ENCODE measurements at regions not wholly inside any gene's neighbourhood (a gene's known extent, or its start where the extent isn't known, plus 50 kb on each side); places are given as distances from the start of the nearest gene placed in this dataset.
A peak's percentile ranks its signal among the peaks of the same experiment; 100 is the strongest.
"Not testable (repeated sequence)": the region's sequence is repeated elsewhere in the genome, so short reads cannot be mapped to it uniquely, and the experiment has no call there.

- no peak for DNase-seq
These were observed 51.9 kb upstream of the ALX4 start for GRCh38 chr11:44361813-44362212.

DNA sequence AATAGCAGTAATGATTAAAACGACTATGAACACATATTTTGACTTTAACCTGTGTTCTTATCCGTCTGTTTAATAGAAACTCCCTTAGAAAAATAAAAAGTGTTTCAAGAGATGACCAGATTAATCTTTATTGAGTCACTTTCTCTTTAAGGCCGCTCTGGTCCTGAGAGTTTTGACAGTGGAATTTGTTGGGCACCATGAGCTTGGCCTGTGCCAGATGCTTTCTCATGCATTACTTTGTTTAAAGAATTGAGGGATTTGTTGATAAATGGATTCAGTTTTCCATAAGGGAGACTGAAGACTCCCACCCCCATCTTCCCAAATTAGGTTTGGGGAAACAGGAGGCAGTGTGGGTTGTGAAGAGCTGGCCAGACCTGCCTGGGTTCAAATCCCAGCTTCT, 53.2 kb upstream of the ALX4 start:
- no peak for DNase-seq

GRCh38 chr11:44364596-44364995, 54.7 kb upstream of the ALX4 start:
- DNase-seq: no peak

DNA sequence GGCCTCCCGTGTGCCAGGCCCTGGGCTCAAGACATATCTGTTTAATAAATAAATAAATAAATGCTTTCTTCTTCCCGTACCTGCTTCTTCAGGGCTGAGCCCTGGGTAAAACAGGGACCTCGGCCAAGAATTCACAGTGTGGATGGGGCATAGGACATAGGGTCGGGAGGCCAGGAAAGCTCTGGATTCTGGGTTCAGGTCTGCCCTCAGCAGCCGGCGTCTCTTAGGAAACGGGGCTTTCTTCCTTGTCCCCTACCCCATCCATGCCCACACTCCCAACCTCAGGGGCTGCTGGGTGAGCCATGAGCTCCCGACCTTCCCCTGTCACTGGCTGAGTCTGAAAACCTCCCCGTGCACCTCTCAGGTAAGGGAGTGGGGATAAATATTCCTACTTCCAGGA, 55.7 kb upstream of the ALX4 start:
- no peak for DNase-seq

- no peak for DNase-seq
These were observed 56.1 kb upstream of the ALX4 start for GRCh38 chr11:44366026-44366425.

GRCh38 chr11:44366741-44367140, 56.8 kb upstream of the ALX4 start:
- DNase-seq: no peak

GRCh38 chr11:44367452-44367851, 57.5 kb upstream of the ALX4 start:
- no peak for DNase-seq

- no peak for DNase-seq
These were observed 58.9 kb upstream of the ALX4 start for GRCh38 chr11:44368886-44369285.

DNA sequence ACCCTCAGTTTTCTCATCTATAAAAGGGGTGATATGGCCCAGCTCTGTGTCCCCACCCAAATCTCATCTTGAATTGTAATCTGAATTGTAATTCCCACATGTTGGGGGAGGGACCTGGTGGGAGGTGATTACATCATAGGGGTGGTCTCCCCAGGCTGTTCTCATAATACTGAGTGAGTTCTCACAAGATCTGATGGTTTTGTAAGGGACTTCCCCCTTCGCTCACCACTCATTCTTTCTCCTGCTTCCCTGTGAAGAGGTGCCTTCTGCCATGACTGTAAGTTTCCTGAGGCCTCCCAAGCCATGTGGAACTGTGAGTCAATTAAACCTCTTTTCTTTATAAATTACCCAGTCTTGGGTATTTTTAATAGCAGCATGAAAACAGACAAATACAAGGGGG, 61.1 kb upstream of the ALX4 start:
- DNase-seq: not testable (repeated sequence)

DNA sequence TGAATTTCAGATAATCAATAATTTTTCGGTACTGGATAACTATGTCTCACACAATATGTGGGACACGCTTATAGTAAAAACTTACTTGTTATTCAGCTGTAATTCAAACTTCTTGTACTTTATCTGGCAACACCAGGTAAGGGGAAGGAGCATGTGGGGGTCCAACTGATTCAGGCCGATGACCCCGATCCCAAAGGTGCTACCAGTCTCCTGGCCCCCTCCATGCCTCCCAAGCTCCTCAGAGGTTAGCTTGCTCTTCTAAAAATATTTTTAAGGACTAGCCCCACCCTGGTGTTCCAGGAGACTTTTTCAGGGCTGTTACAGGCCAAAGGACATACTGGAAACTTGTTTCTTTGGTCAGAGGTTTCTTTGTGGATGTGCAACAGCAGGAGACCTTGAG, 61.8 kb upstream of the ALX4 start:
- DNase-seq: no peak

DNA sequence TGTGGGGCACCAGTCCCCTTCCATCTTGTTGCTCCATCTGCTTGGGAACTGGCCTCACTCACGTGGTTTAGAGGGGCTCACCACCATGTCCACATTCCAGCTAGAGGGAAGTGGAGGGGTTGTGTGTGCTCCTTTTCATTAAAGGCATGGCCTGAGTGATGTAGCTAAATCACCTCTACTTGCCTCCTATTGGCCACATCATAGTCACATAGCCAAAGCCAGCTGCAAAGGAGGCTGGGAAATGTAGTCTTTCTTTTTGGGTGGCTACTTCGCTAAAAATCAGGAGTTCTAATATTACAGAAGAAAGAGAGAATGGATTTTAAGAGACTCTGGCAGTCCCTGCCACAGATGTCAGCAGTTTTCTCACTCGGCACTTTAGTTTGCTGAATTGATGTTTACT, 63.0 kb upstream of the ALX4 start:
- no peak for DNase-seq

DNA sequence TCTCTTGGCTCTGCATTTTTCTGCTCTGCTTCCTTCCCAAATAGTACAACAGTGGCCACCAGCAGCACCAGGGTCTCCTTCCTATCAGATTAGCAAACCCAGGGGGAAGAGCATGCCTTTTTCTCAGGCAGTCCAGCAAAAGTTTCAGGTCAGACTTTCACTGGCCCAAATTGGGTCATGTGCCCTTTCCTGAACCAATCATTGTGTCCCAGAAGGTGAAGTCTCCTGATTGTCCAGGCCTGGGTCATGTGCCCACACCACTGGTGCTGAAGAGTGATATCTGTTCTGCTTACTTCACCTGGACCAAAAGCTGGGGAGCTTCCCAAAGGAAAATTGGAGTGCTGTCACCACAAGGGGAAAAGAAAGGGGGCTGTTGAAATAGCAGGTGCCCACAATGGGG, 64.1 kb upstream of the ALX4 start:
- no peak for DNase-seq

- DNase-seq: no peak
These were observed 66.5 kb upstream of the ALX4 start for GRCh38 chr11:44376423-44376822.

DNA sequence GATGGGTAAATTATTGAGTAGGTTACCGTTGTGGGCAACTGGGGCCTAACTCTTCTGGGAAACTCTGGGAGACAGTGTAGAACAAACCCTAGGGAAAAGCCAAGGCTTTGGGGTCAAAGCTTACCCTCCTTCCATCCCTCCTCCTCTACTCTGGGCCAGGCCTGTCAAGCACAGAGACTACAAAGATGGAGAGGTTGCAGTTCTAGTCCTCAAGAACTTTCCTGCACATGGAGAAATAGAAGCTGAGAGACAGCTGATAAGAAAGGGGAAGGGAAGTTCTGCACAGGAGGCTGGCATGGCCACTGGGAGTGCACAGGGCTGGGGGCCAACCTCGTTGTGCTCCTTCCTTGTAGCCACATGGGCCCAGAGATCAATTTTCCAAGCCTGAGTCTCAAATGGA, 67.2 kb upstream of the ALX4 start:
- no peak for DNase-seq

- no peak for DNase-seq
These were observed 68.0 kb upstream of the ALX4 start for GRCh38 chr11:44377914-44378321.

- no peak for DNase-seq
These were observed 69.4 kb upstream of the ALX4 start for GRCh38 chr11:44379141-44380008.

DNA sequence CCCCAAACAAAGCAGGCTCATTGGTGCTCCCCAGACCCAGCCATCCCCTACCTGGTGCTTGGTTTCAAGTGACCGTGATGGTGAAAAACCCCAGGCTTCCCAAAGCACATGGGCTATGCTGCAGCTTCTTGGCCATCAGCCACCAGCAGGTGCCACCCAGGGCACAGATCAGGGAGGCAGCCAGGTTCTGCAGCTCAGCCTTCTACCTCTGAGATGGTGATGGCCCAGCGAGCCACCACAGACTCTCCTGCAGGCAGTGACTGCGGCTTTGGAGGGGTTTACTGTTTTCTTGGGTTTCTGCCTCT, 70.0 kb upstream of the ALX4 start:
- peak; percentile 1 for DNase-seq

DNA sequence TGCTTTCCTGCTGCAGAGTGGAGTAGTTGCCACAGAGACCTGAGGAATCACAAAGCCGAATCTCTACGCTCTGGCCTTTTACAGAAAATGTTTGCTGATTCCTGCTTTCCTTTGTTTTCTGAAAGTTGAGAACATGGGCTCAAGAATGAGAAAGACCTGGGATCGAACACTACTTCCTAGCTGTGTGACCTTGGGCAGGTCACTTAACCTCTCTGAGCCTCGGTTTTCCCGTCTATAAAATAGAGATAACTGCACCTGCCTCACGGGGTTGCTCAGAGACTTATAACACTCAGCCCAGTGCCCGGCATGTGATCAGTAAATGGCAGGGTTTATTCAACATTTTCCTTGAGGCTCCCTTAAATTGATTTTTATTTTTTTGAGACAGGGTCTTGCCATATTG, 70.9 kb upstream of the ALX4 start:
- no peak for DNase-seq

DNA sequence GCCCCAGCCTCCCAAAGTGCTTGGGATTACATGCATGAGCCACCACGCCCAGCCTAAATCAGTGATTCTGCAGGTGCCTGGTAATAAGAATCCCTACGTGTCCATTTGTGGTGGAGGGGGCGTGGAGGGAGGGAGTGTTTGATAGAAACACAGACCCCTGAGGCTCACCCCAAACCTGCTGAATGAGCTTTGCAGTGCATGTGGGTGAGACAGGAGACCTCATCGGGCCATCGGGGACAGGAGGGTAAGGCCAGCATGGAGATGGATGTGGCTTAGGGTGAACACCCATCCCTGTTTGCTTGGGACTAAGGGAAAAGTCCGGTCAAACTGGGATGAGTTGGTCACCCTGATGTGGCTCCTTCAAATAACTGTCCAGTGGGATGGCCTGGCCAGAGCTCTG, 71.3 kb upstream of the ALX4 start:
- DNase-seq: no peak

DNA sequence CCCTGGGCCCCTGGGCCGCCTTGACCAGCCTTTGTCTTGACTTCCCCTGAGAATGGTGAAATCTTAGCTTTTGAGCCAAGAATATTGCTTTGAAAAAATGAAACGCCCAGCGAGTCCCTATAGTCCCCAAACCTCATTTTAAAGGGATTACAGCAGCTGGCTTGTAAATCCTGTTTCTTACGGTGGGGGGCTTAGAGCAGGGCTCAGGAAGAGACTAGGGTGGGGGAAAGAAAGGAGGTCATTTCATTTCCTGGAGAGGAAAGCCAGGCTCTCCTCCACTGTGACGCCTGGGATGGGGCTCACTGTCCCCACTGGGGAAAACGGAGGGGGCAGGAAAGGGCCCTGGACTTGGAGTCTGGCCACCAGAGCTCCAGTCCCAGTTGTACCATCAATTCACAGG, 72.2 kb upstream of the ALX4 start:
- no peak for DNase-seq

DNA sequence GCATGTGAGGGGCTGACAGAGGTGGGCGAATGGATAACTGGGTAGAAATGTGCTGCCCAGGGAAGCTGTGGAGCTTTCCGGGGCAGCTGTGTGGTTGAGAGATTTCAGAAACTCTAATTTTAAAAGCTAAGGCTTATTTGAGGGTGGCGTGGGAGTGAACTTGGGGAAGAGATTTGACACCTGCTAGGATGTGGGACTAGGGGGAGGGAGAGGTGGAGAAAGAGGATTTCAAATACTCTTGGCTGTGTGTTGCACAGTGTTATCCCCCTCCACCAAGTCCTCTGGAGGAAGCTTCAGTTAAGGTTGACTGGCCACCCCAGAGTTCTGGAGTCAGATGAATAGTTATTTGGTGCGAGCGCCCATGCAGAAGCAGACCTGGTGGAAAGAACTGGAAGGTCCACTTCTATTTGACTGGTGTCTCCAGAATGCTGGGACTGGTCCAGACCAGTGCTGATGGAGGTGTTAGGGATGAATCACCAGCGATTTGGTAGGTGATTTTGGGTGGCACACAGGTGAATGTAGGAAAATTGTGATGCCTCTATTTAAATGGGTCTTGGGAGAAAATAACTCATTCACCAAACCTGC, 72.8 kb upstream of the ALX4 start:
- no peak for DNase-seq

- DNase-seq: no peak
These were observed 73.3 kb upstream of the ALX4 start for GRCh38 chr11:44383246-44383645.

GRCh38 chr11:44387415-44387814, 77.5 kb upstream of the ALX4 start:
- DNase-seq: no peak

DNA sequence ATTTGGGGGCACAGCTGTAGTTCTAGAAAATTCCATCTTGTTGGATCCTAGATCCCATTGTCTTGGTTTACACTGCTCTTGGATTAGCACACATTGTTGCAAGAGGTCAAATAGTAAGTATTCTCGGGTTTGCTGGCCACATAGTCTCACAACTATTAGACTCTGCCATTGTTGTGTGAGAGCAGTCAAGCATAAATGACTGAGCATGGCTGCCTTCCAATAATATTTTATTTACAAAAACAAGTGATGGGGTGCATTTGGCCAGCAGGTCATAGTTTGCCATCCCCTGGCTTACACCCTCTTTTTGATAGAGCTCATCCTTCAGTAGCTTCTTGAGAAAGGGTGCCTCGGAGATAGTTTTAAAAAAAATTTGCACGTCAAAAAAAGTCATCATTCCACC, 77.9 kb upstream of the ALX4 start:
- no peak for DNase-seq
